ENCODE measurements at regions not wholly inside any gene's neighbourhood (a gene's known extent, or its start where the extent isn't known, plus 50 kb on each side); places are given as distances from the start of the nearest gene placed in this dataset.

- POLR2A ChIA-PET, result no interaction called here
- no peak for DNase-seq (ENCODE audit: extremely low spot score)
- CTCF ChIA-PET, result no interaction called here
- no peak for TF ChIP-seq CTCF (IDR thresholded peaks at IDR 0.05; ENCODE audit: control extremely low read depth, extremely low read depth, low read depth, missing control alignments)
Measured at GRCh38 chr3:35044190-35044589, 595.1 kb upstream of the ARPP21 start.

- no peak for DNase-seq (ENCODE audit: extremely low spot score)
- POLR2A ChIA-PET, result no interaction called here
- TF ChIP-seq CTCF (IDR thresholded peaks at IDR 0.05; ENCODE audit: control extremely low read depth, extremely low read depth, low read depth, missing control alignments), result no peak
- CTCF ChIA-PET, result no interaction called here
Measured at GRCh38 chr3:35045118-35045517, 594.2 kb upstream of the ARPP21 start.

- ChIA-PET POLR2A (no interaction called here), CTCF (no interaction called here)
- DNase-seq (ENCODE audit: extremely low spot score), result no peak
- no peak for TF ChIP-seq CTCF (IDR thresholded peaks at IDR 0.05; ENCODE audit: control extremely low read depth, extremely low read depth, low read depth, missing control alignments)
Measured at GRCh38 chr3:35064761-35065160, 574.6 kb upstream of the ARPP21 start.

GRCh38 chr3:35065891-35066290 is 573.4 kb upstream of the ARPP21 start:
- DNase-seq (ENCODE audit: extremely low spot score), result no peak
- TF ChIP-seq CTCF (IDR thresholded peaks at IDR 0.05; ENCODE audit: control extremely low read depth, extremely low read depth, low read depth, missing control alignments), result no peak
- ChIA-PET CTCF (interaction anchor here (1.4 kb wide), 1 partner anchor 8 kb away, joined by 3 read pairs; no protein-coding TSS in a partner anchor), POLR2A (no interaction called here)

GRCh38 chr3:35067750-35068149 is 571.6 kb upstream of the ARPP21 start:
- ChIA-PET CTCF (no interaction called here), POLR2A (no interaction called here)
- TF ChIP-seq CTCF (IDR thresholded peaks at IDR 0.05; ENCODE audit: control extremely low read depth, extremely low read depth, low read depth, missing control alignments), result no peak
- DNase-seq (ENCODE audit: extremely low spot score), result no peak

- ChIA-PET CTCF (no interaction called here), POLR2A (no interaction called here)
- no peak for TF ChIP-seq CTCF (IDR thresholded peaks at IDR 0.05; ENCODE audit: control extremely low read depth, extremely low read depth, low read depth, missing control alignments)
- no peak for DNase-seq (ENCODE audit: extremely low spot score)
Measured at GRCh38 chr3:35070088-35070487, 569.2 kb upstream of the ARPP21 start.

GRCh38 chr3:35071772-35072171 is 567.6 kb upstream of the ARPP21 start:
- ChIA-PET POLR2A (no interaction called here), CTCF (no interaction called here)
- no peak for TF ChIP-seq CTCF (IDR thresholded peaks at IDR 0.05; ENCODE audit: control extremely low read depth, extremely low read depth, low read depth, missing control alignments)
- DNase-seq (ENCODE audit: extremely low spot score), result no peak
